Lower leg skin (tissue), 4 donors: ENCODE measurements at regions not wholly inside any gene's neighbourhood (a gene's known extent, or its start where the extent isn't known, plus 50 kb on each side); places are given as distances from the start of the nearest gene placed in this dataset.
"Not testable (repeated sequence)": the region's sequence is repeated elsewhere in the genome, so short reads cannot be mapped to it uniquely, and the experiment has no call there.

ENCODE experiments used
- DNase-seq, 2 donors: peaks; one replicate each; pipeline ENCODE4 v3.0.0-alpha.2; 2019; ENCODE audit warnings: low spot score in 2 of 2
- H3K4me3 ChIP-seq: fragments of 200-600 bp; sonication (generic); 2 replicates; pipeline ENCODE4 v1.5.1; 2017; ENCODE audit warnings: mild to moderate bottlenecking, low read depth; ENCODE audit not compliant: poor library complexity, severe bottlenecking
- POLR2A ChIP-seq, 2 donors: fragments of 450-650 bp; IDR thresholded peaks; one replicate each; pipeline ENCODE4 v1.6.1; 2016 to 2017; ENCODE audit warnings: antibody characterized with exemption in 2 of 2, mild to moderate bottlenecking in 1 of 2, moderate library complexity in 1 of 2
- WGBS, 2 donors: methylation state at CpG; one replicate each; pipeline ENCODE4 v1.1.5; 2018; 5-methylcytosine and 5-hydroxymethylcytosine counted together
- intact Hi-C: fragments of 100-400 bp; cut with DNase I; formaldehyde crosslinking; loops from one replicate; pipeline ENCODE4 v1.15.0; 2023; ENCODE audit warnings: low total_unique reads
- TF ChIP-seq, protein P1 (sequence below), 3 donors: fragments of 450-650 bp; IDR thresholded peaks; one replicate each; pipeline ENCODE4 v1.5.1; 2016; ENCODE audit warnings: antibody characterized with exemption in 3 of 3, mild to moderate bottlenecking in 3 of 3, moderate library complexity in 2 of 3

DNA sequence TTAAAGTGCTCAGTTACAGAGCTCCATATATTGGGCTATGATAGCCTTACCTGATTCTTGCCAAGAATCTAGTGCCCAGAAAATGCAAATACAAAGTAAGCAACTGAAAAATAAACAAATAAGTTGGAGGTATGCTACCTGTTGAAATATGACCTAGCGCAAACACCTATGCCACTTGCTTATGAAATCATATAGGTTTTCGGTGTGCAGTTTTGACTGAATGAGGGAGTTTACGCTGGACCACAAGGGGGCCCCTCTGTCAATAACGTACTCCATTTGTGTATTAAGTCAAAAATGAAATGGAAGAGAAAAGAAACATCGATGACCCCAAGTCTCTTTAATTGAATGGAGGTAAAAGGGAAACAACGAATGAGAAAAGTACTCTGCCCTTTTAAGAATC is 84.9 kb upstream of the TRIM77 start:
- no peak overlapping the region for H3K4me3 ChIP-seq
- intact Hi-C loops = no loop called here
- WGBS, 2 donors = 75 to 81% methylated on average over 6 of the region's 6 CpGs
- TF ChIP-seq, protein P1, sequence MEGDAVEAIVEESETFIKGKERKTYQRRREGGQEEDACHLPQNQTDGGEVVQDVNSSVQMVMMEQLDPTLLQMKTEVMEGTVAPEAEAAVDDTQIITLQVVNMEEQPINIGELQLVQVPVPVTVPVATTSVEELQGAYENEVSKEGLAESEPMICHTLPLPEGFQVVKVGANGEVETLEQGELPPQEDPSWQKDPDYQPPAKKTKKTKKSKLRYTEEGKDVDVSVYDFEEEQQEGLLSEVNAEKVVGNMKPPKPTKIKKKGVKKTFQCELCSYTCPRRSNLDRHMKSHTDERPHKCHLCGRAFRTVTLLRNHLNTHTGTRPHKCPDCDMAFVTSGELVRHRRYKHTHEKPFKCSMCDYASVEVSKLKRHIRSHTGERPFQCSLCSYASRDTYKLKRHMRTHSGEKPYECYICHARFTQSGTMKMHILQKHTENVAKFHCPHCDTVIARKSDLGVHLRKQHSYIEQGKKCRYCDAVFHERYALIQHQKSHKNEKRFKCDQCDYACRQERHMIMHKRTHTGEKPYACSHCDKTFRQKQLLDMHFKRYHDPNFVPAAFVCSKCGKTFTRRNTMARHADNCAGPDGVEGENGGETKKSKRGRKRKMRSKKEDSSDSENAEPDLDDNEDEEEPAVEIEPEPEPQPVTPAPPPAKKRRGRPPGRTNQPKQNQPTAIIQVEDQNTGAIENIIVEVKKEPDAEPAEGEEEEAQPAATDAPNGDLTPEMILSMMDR (IDR thresholded peaks at IDR 0.05) = no peak
- TF ChIP-seq POLR2A (IDR thresholded peaks at IDR 0.05) = no peak
- no peak for DNase-seq

DNA sequence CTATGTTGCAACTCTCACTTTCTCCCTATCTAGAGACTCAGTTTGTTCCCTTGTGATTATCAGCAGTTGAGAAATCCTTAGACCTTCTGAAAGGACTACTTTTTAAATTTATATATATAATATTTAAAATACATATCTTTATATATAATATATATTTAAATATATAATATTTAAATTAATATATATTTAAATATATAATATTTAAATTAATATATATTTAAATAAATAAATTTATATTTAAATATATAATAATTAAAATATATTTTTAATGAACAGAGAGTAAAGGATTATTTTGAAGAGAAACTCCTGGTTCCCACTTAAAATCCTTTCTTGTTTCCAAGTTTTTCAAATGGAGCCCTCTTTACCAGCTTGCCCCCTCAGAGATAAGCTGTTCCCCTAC is 83.7 kb upstream of the TRIM77 start:
- H3K4me3 ChIP-seq = no peak overlapping the region
- intact Hi-C loops = no loop called here
- no peak for DNase-seq
- TF ChIP-seq, protein P1 (IDR thresholded peaks at IDR 0.05) = no peak
- TF ChIP-seq POLR2A (IDR thresholded peaks at IDR 0.05) = no peak

DNA sequence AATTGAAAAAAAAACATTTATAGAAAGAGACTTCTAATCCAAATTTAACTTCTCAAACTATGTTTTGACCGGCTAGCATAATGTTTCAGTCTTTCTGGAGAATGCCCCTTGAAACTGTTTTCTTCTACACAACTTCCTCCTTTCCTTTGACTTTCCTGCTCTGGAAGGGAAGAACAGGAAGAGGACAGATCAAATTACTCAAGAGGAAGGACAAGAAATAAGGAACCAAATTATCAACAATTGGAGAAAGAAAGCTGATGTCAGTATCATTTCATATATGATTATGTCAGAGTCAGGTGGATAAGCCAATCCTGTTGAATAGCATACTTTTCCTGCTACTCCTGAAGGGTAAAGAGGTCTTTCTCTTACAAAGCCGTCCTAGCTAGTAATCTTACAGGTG is 83.2 kb upstream of the TRIM77 start:
- H3K4me3 ChIP-seq, intact Hi-C loops, DNase-seq: not testable (repeated sequence)
- 70 to 75% methylated on average over 2 of the region's 2 CpGs for WGBS, 2 donors

DNA sequence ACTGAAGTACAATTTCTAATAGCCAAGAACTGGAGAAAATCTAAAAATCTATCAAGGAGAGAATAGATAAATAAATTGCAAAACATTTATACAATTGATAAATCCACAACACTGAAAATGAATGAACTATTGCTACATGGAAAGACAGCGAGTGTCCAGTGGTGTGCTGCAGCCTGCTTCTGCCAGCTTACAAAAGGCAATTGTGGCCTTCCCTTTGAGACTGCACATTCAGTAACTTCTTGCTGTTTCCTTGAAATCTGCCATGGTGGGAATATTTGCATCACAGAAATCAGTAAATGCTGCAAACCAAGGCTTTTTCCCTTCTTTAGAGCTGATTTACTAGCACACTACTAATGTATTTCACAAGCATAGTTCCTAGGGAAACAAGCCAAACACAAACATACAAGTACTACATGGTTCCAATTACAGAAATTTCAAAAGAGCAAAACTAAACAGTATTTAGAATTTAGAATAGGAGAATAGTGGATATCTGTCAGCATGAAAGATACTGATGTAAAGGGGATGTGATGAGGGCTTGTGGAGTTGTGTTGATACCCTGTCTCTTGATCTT is 76.9 kb upstream of the TRIM77 start:
- no peak overlapping the region for H3K4me3 ChIP-seq
- TF ChIP-seq POLR2A (IDR thresholded peaks at IDR 0.05) = no peak
- TF ChIP-seq, protein P1 (IDR thresholded peaks at IDR 0.05) = no peak
- DNase-seq = no peak
- 70 to 76% methylated on average over 1 of the region's 1 CpG for whole genome bisulfite sequencing, 2 donors
- intact Hi-C loops = no loop called here

DNA sequence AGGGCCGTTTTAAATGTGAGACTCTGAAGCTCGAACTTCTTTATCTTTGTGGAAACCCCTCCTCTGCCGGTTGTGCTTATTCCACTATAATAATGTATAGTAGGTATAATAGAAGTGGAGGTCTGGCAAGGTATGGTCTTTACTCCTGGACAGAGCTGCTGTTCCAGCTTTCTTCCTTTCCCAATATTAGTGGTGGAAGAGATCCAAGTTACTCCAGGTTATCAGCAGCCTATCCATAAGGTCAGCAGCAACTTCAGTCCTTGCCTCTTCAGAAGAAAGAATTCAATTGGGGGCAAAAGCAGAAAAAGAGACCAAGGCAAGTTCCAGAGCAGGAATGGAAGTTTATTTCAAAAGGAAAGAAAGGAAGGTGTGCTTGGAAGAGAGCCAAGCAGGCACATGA is 69.3 kb upstream of the TRIM77 start:
- H3K4me3 ChIP-seq, DNase-seq, intact Hi-C loops: not testable (repeated sequence)
- 67 to 88% methylated on average over 3 of the region's 3 CpGs for WGBS, 2 donors

DNA sequence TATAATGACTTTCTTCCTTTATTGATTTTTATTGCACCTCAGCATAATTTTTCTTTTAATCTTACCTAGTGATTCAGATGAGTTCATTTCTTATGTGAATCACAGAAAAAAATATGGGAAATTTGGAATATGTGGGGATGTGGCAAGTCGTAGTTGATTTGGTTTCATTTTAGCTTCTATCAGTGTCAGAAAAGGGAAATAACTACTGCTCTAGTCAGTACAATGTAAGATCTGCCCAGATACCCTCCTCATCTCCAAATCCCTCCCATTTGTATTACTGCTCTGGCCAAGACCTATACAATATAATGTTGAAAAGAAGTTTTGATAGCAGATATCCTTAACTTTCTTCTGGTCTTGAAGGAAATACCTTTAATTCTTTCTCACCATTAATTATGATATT is 61.9 kb upstream of the TRIM77 start:
- intact Hi-C loops = not testable (repeated sequence)

DNA sequence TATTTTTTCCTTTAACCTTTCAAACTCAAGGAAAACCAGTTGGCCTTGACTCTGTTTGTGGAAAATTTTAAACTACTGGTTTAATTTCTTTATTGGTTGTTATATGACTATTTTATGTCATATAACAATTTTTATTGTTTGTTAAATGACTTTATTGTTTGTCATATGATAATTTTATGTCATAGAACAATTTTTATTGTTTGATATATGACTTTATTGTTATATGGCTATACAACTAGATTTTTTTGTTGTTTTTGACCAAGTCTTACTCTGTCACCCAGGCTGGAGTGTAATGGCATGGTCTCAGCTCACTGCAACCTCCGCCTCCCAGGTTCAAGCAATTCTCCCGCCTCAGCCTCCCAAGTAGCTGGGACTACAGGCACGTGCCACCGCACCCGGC is 61.1 kb upstream of the TRIM77 start:
- WGBS, 2 donors = 83 to 95% methylated on average over 5 of the region's 5 CpGs
- H3K4me3 ChIP-seq, intact Hi-C loops, DNase-seq: not testable (repeated sequence)

More for the DNA sequence above, 61.9 kb upstream of the TRIM77 start:
- not testable (repeated sequence) for H3K4me3 ChIP-seq, DNase-seq
- 62 to 89% methylated on average over 1 of the region's 1 CpG for WGBS, 2 donors

DNA sequence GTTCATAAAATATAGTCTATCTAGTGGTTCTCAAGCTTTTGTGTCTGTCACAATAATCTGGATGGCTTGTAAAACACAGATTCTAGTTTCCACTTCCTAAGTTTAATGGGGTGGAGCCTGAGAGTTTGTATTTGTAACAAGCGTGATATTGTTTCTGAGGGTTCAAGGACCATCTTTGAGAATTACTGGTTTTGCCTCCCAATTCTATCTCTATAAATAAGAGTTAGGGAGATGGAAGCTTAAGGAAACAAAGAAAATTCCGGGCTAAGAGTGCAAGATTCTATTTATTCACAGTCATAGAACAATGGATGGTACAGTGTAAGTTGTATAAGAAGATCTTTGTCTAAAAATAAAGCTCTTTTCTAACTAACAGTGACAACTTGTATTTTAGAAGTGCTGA is 55.4 kb upstream of the TRIM77 start:
- intact Hi-C loops, DNase-seq, H3K4me3 ChIP-seq: not testable (repeated sequence)
- 76 to 78% methylated on average over 2 of the region's 2 CpGs for WGBS, 2 donors

DNA sequence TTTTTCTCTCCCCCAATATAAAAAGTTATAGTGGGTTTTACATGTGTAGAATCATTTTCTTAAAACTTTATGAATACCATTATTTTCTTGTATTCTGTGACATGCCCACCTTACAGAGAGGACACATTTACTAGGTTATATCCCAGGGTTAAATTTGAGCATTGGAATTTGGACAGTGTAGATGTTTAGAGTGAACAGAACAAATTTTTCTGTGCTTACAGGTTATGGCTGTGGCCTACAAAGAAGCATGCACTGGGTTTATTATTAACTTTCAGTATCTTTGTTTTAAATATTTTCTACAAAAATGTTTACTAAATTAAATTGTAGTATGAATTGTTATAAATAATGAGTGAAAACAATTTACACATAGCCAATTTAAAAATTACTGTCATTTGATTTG is 51.3 kb upstream of the TRIM77 start:
- DNase-seq, intact Hi-C loops, H3K4me3 ChIP-seq: not testable (repeated sequence)

DNA sequence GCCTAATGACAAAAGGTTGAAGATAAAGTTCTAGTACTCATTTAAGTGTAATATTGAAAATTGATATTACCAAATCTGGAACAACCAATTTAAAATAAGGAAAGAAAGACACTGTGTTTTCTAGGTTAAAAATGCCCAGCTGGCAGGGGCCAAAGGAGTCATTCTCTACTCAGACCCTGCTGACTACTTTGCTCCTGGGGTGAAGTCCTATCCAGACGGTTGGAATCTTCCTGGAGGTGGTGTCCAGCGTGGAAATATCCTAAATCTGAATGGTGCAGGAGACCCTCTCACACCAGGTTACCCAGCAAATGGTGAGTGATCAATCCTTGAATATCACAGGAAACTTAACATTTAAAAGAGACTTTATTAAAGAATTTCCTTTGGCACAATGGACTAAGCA is 50.7 kb upstream of the TRIM77 start:
- DNase-seq, H3K4me3 ChIP-seq, intact Hi-C loops: not testable (repeated sequence)
- 53 to 64% methylated on average over 2 of the region's 2 CpGs for WGBS, 2 donors
